NCI-H226 (cell line): ENCODE measurements at regions not wholly inside any gene's neighbourhood (a gene's known extent, or its start where the extent isn't known, plus 50 kb on each side); places are given as distances from the start of the nearest gene placed in this dataset.

Source experiments
- DNase-seq: peaks from one replicate; pipeline ENCODE4 v3.0.0-alpha.2; 2015

GRCh38 chr12:89253488-89253887 is 98.8 kb downstream of the DUSP6 start:
- DNase-seq = no peak

GRCh38 chr12:89252284-89252683 is 100.0 kb downstream of the DUSP6 start:
- peak; percentile 26 for DNase-seq

- no peak for DNase-seq
Measured at GRCh38 chr12:89251342-89252271, 100.7 kb downstream of the DUSP6 start.

DNA sequence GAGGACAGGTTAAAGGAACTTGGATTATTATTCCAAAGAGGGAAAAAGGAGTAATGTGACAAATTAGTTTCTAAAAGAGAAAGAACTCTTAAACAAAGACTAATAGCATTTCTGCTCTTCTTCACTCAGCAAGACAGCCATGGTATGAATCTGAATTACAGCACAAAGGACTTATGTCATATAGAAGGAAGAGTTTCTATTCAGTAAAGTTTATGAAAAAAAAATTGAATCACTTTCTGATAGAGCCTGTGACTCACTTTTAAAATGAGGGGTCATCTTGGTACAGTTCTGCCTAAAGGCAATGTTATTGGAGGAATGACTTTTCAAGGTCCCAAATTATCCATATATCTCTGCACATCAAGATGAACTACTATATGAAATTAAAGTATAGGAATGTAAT is 101.7 kb downstream of the DUSP6 start:
- no peak for DNase-seq

- DNase-seq = no peak
Measured at GRCh38 chr12:89250213-89250612, 102.1 kb downstream of the DUSP6 start.

DNA sequence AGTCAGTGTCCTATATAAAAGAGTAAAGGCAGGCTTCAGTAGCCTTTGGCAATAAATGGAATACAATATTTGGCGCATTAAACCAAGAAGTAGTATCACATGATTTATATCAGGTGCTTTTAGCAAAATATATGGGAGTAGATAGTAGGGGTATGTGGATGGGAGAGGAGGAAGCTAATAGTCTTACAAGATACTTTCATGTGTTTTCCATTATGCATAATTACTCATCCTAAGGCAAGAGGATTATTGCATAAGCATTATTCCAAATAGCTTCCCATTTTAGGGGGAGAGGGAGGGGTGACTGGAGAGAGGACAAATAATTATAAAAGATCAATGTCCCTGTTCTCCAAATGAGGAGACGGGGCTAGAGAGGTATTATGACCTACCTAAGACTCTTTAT is 104.3 kb downstream of the DUSP6 start:
- DNase-seq = no peak

GRCh38 chr12:89247541-89247942 is 104.8 kb downstream of the DUSP6 start:
- no peak for DNase-seq

- no peak for DNase-seq
Measured at GRCh38 chr12:89245090-89245489, 107.2 kb downstream of the DUSP6 start.

- DNase-seq = peak; percentile 33
Measured at GRCh38 chr12:89244536-89244935, 107.8 kb downstream of the DUSP6 start.

- peak; percentile 16 for DNase-seq
Measured at GRCh38 chr12:89243771-89244170, 108.5 kb downstream of the DUSP6 start.

GRCh38 chr12:89239534-89239933 is 112.8 kb downstream of the DUSP6 start:
- no peak for DNase-seq

GRCh38 chr12:89238593-89238992 is 113.7 kb downstream of the DUSP6 start:
- no peak for DNase-seq

- DNase-seq = no peak
Measured at GRCh38 chr12:89237763-89238162, 114.5 kb downstream of the DUSP6 start.

DNA sequence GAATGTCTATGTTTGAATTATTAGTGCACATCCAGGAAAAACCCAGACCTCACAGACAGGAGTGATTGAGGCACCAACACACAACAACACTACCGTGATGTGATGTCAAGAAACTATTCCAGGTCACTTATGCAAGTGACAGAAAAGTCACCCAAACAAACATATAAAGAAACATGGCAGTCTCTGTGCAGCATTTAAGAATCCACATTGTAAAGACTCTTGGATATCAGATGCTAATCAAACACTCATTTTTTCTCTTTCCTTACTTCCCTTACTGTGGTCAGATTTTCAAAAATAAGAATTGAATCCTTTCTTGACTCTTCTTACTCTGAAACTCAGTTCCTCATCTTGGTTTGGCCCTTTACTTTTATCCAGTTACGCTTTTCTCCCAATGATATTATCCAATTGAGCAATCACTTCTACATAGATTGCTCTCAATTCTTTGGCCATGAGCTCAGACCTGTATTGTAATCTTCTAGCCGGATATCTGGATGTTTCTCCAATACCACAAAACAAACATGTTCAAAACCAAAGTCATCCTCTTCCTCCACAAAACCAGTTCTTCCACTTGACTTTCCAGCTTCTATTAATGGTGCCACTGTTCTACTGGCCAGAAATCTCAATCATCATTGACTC is 115.4 kb downstream of the DUSP6 start:
- DNase-seq = peak; percentile 24

- peak; percentile 32 for DNase-seq
Measured at GRCh38 chr12:89236237-89236636, 116.1 kb downstream of the DUSP6 start.

DNA sequence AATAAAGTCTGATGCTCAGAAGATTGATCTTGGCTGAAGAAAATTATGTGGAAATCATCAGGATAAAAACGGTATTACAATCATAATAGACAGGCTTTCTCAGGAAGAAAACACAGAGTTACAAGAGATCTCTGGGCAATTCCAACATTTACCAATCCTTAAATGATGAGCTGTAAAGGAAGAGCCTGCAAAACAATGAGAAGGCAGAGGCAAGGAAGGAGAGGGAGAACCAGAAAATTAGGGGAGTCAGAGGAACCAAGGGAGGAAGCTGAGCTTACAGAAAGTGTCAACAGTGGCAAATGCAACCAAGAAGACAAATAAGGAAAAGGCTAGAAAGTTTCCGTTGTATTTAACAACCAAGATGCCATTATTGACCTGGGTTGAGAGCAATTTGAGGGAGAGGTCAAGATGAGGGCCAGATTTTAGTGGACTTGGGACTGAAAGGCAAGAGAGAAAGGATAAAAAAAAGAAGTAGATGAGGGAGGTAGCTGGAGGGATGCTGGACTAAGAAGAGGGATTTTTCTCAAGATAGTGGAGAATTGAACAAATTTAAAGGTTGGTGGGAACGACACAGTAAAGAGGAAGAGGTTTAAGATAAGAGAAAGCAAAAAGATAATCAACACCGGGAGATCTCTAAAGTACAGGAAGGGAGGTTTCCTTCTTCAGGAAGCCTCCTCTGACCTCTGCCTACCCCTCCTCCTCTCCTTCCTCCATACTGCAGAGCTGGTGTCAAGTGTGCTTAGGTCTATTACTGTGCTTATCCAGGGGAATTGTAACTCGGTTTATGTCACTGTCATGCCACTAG is 116.9 kb downstream of the DUSP6 start:
- DNase-seq = no peak

DNA sequence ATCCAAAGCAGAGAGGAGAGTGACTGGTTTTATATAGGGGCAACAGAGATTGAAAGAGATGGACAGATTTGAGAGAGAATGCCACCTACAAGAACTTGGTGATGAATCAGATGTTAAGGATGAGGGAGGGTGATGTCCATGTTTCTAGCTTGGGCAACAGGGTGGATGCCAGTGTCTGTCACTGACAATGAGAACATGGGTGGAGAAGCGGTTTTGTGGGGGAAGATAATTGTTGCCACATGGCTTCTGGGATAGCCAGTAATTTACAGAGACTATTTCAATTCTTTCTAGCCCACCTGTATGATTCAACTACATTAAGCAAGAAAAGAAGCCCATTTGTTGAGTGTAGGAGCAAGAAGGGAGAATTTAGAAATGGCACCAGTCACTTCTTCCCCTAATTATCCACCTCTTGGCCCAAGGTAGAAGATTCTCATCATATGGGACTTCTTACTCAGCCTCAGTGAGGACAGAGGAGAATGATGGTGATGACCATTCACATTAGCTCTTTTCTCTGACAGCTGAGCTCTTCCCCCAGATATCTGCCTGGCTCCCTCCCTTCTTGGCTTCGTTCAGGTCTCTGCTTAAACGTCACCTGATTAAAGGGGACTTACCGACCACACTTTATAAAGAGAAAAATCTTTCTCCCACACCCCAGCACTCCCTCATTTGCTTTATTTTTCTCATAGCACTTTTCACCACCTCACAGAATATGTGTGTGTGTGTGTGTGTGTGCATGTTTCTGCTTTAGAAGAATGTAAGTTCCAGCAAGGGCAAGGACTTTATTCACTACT is 117.8 kb downstream of the DUSP6 start:
- no peak for DNase-seq

GRCh38 chr12:89231686-89232085 is 120.6 kb downstream of the DUSP6 start:
- no peak for DNase-seq

DNA sequence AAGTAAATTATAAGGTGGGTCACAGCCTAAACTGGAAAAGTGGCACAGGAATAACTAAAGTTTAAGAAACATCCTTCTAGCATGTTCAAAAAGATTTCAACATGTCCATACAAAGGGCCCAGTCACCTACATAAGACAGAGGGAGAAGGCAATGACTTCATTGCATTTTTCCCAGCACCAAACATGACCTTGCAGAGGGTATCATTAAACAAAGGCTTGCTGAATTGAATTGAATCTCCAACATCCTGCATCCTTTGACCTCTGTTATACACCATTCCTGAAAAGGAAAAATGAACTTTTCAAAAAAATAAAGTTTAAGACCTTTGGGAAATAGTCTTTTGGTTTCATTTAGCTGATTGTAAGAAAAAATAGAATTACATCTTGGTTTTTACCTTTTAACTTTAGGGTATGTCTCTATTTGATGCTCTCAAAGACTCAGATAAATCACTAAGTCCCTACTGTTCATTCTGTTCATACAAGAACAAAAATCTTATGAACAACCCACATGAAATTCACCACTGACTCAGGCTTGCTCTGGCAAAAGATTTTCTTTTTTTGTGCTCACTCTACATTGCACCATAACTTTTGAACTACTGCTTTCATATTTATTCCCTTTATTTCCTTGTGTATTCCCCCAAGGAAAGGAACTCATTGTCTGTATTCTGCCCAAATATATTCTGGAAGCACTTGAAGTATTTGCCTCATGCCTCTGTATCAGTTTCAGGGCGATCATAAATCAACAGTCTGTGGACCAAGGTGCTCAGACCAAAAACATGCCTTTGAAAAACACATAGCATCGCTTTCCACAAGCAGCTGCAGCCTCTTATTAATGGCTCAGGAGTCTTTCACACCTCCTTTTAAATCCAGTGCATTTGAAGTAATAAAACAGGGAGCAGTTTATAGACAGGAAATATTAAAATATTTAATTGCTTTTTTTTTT is 121.7 kb downstream of the DUSP6 start:
- no peak for DNase-seq

- DNase-seq = no peak
Measured at GRCh38 chr12:89228491-89228890, 123.8 kb downstream of the DUSP6 start.

- DNase-seq = no peak
Measured at GRCh38 chr12:89227774-89228173, 124.5 kb downstream of the DUSP6 start.
